AG09309 (cell line): ENCODE measurements at regions not wholly inside any gene's neighbourhood (a gene's known extent, or its start where the extent isn't known, plus 50 kb on each side); places are given as distances from the start of the nearest gene placed in this dataset.

ENCODE experiments used
- DNase-seq: peaks from one replicate; pipeline ENCODE4 v3.0.0-alpha.2; 2010; ENCODE audit warnings: low read depth
- H3K4me3 ChIP-seq: 2 replicates; pipeline ENCODE4 v1.5.1; 2011; ENCODE audit warnings: mild to moderate bottlenecking, low read depth, low read length, moderate library complexity; ENCODE audit not compliant: control insufficient read depth
- CTCF ChIP-seq: IDR thresholded peaks from 2 replicates; pipeline ENCODE4 v1.5.1; 2011; ENCODE audit warnings: mild to moderate bottlenecking, low read depth, low read length, inconsistent platforms; ENCODE audit not compliant: insufficient read depth, control insufficient read depth; ENCODE audit errors: missing control alignments

DNA sequence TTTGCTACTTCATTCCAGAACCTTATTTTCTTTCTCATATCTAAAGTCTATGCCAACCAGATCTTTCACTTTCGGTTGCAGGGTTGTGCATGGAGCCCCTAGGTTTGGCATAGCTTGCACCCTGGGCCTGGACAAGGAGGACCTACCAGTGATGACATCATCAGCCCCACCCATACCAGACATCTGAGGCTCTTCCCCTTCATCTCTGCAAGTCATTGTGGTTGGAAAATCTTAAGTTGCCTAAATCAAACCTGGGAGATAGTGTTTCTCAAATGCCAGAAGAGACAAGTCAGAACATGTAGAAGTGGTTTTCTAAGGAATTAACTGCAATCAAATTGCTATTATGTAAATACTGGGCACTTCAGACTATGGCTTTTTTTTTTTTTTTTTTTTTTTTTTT, 363.3 kb downstream of the ZNF516 start:
- no peak overlapping the region for H3K4me3 ChIP-seq
- TF ChIP-seq CTCF, result no peak
- DNase-seq, result peak; percentile 3

GRCh38 chr18:76130845-76131244, 364.2 kb downstream of the ZNF516 start:
- H3K4me3 ChIP-seq, result no peak overlapping the region
- TF ChIP-seq CTCF, result no peak
- DNase-seq, result no peak

GRCh38 chr18:76126327-76126726, 368.7 kb downstream of the ZNF516 start:
- TF ChIP-seq CTCF, result no peak
- no peak for DNase-seq
- H3K4me3 ChIP-seq, result no peak overlapping the region

- no peak overlapping the region for H3K4me3 ChIP-seq
- TF ChIP-seq CTCF, result no peak
- no peak for DNase-seq
Measured at GRCh38 chr18:76121011-76121410, 374.0 kb downstream of the ZNF516 start.

DNA sequence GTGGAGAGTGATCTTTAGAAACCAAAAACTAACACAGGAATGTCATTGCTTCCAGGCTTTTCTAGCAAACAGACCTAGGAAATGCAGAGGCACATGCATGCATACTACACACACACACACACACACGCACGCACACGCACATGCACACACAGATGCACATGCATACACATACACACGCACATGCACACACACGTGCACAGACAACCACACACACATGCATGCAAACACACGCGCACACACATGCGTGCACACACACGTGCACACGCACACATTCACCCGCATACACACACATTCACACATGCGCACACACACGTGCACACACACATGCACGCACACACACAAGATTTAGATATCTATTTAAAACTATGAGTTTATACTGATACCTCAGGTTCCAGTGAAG, 379.5 kb downstream of the ZNF516 start:
- no peak for DNase-seq
- no peak overlapping the region for H3K4me3 ChIP-seq
- TF ChIP-seq CTCF, result no peak

DNA sequence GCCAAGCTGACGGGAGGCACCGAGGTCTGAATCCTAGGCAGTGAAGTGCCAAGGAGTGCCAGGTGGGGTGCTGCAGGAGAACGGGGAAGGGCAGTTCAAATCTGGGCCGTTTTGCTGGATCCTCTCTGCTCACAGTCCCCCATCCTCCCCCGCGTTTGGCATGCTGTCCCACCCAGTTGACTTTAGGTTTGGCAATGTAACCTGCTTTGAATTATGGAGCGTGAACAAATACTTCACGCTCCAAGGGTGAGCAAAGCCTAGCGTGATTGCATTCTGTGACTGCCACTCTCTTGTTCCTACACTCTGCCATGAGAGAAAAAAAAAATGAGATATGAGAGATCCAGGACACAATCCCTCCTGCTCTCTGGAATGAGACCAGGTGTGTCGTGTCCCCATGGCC, 381.9 kb downstream of the ZNF516 start:
- no peak overlapping the region for H3K4me3 ChIP-seq
- no peak for DNase-seq
- no peak for TF ChIP-seq CTCF

GRCh38 chr18:76102626-76103025, 392.4 kb downstream of the ZNF516 start:
- no peak for TF ChIP-seq CTCF
- DNase-seq, result no peak
- H3K4me3 ChIP-seq, result no peak overlapping the region
